Progenitor cell of endocrine pancreas (in vitro differentiated cells): ENCODE measurements at regions not wholly inside any gene's neighbourhood (a gene's known extent, or its start where the extent isn't known, plus 50 kb on each side); places are given as distances from the start of the nearest gene placed in this dataset.

Source experiments
- DNase-seq: peaks from one replicate; pipeline ENCODE4 v3.0.0; 2021; ENCODE audit warnings: low spot score; ENCODE audit not compliant: unreplicated experiment
- H3K27ac Mint-ChIP-seq: 2 replicates; pipeline ENCODE4 v1.8.0; 2021; ENCODE audit warnings: mild to moderate bottlenecking, moderate library complexity, mixed read lengths
- H3K27me3 Mint-ChIP-seq: 2 replicates; pipeline ENCODE4 v1.8.0; 2021; ENCODE audit warnings: mixed read lengths
- H3K36me3 Mint-ChIP-seq: 2 replicates; pipeline ENCODE4 v1.8.0; 2022; ENCODE audit warnings: mixed read lengths; ENCODE audit not compliant: insufficient read depth
- H3K4me1 Mint-ChIP-seq: 2 replicates; pipeline ENCODE4 v1.8.0; 2021; ENCODE audit warnings: low read depth, mixed read lengths
- H3K4me3 Mint-ChIP-seq: 2 replicates; pipeline ENCODE4 v1.8.0; 2021; ENCODE audit warnings: low read depth, mild to moderate bottlenecking, moderate library complexity, mixed read lengths
- H3K9me3 Mint-ChIP-seq: 2 replicates; pipeline ENCODE4 v1.8.0; 2021; ENCODE audit warnings: low read depth, mixed read lengths
- CTCF ChIP-seq: fragments of 200-600 bp; sonication (generic); IDR thresholded peaks from one replicate; pipeline ENCODE4 v1.5.0; 2021; ENCODE audit warnings: antibody characterized with exemption, mild to moderate bottlenecking; ENCODE audit not compliant: unreplicated experiment

DNA sequence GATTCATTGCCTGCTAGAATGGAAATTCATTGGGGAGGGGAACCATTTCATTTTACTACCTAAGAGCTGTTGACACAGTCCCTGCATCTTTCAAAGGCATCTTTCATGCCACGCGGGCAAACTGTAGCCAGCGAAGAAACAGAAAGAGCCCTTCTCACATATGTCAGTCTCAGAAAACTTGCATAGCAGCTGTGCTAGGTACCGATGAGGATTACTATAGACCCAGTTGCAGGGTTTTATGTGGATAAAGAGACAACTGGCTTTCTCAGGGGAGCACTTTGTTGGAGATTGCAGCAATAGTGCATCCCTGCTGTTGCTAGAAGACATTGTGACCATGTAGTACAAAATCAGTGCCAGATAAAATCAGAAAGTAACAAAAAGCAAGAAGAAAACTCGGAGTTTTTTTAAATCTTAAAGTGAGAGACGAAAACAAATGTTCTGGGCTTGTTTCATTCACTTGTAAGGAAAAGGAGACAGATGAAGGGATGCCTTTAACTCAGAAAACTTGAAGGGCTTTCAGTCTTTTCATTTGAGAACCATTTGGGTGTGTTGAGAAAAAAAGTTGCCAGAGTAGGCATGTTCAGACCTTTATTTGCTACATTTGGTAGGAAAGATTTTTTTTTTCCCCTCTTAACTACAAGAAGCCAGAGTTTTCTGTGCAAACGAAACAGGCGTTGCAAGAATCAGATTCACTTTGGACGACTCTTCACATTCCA lies 804.1 kb downstream of the USP25 start:
- Mint-ChIP-seq H3K9me3 (peaks cover 13% of the 10 kb centered on the region), H3K27ac (no peak overlapping the region), H3K4me1 (peaks cover 3% of the 10 kb centered on the region), H3K27me3 (no peaks in the 10 kb centered on the region), H3K36me3 (peaks cover 2% of the 10 kb centered on the region), H3K4me3 (no peak overlapping the region)
- DNase-seq: no peak
- no peak for TF ChIP-seq CTCF

GRCh38 chr21:16534408-16535101 lies 804.8 kb downstream of the USP25 start:
- H3K36me3 Mint-ChIP-seq: peaks cover 2% of the 10 kb centered on the region
- peaks cover 10% of the 10 kb centered on the region for H3K9me3 Mint-ChIP-seq
- TF ChIP-seq CTCF: no peak
- H3K27me3 Mint-ChIP-seq: no peaks in the 10 kb centered on the region
- no peak overlapping the region for H3K27ac Mint-ChIP-seq
- H3K4me1 Mint-ChIP-seq: peaks cover 3% of the 10 kb centered on the region
- no peak overlapping the region for H3K4me3 Mint-ChIP-seq
- DNase-seq: no peak

- Mint-ChIP-seq H3K27me3 (no peaks in the 10 kb centered on the region), H3K4me3 (no peak overlapping the region), H3K9me3 (peaks cover 10% of the 10 kb centered on the region), H3K36me3 (peaks cover 3% of the 10 kb centered on the region), H3K4me1 (peaks cover 3% of the 10 kb centered on the region), H3K27ac (no peak overlapping the region)
- TF ChIP-seq CTCF: no peak
- DNase-seq: no peak
Measured at GRCh38 chr21:16535102-16535422, 805.3 kb downstream of the USP25 start.

GRCh38 chr21:16535626-16536025 lies 805.8 kb downstream of the USP25 start:
- Mint-ChIP-seq H3K36me3 (peaks cover 5% of the 10 kb centered on the region), H3K9me3 (peaks cover 8% of the 10 kb centered on the region), H3K4me3 (no peak overlapping the region), H3K27ac (no peak overlapping the region), H3K4me1 (peaks cover 3% of the 10 kb centered on the region), H3K27me3 (no peaks in the 10 kb centered on the region)
- no peak for DNase-seq
- no peak for TF ChIP-seq CTCF

GRCh38 chr21:16536140-16536539 lies 806.4 kb downstream of the USP25 start:
- Mint-ChIP-seq H3K9me3 (peaks cover 3% of the 10 kb centered on the region), H3K4me1 (peaks cover 3% of the 10 kb centered on the region), H3K27me3 (no peaks in the 10 kb centered on the region), H3K4me3 (no peak overlapping the region), H3K36me3 (peaks cover 5% of the 10 kb centered on the region), H3K27ac (no peak overlapping the region)
- DNase-seq: no peak
- TF ChIP-seq CTCF: no peak
